CD4-positive, alpha-beta memory T cell (primary cell): ENCODE measurements at regions not wholly inside any gene's neighbourhood (a gene's known extent, or its start where the extent isn't known, plus 50 kb on each side); places are given as distances from the start of the nearest gene placed in this dataset.
"Not testable (repeated sequence)": the region's sequence is repeated elsewhere in the genome, so short reads cannot be mapped to it uniquely, and the experiment has no call there.

Experiments
- CTCF ChIA-PET: fragments of 350-600 bp; sonication (Branson Sonifier 250); formaldehyde crosslinking; loops from one replicate; lab custom pipeline; 2021; ENCODE audit warnings: inconsistent platforms; ENCODE audit not compliant: partially characterized antibody; lab: Charles Lee
- POLR2A ChIA-PET: fragments of 350-600 bp; sonication (Branson Sonifier 250); formaldehyde crosslinking; loops from one replicate; lab custom pipeline; 2021; ENCODE audit not compliant: partially characterized antibody; lab: Charles Lee
- DNase-seq, 5 donors: peaks; one replicate each; pipeline versions ENCODE4 v3.0.0 to v3.0.0-alpha.2; 2020 to 2022; ENCODE audit warnings: mixed read lengths in 1 of 5
- H3K27ac ChIP-seq: one replicate; pipeline ENCODE4 v1.7.0; 2013; ENCODE audit warnings: low read depth, low read length
- H3K27me3 ChIP-seq: 2 replicates; pipeline ENCODE4 v1.7.0; 2013; ENCODE audit warnings: mild to moderate bottlenecking, low read length, moderate library complexity; ENCODE audit not compliant: insufficient read depth
- H3K36me3 ChIP-seq: 2 replicates; pipeline ENCODE4 v1.7.0; 2013; ENCODE audit warnings: mild to moderate bottlenecking, low read length, moderate library complexity; ENCODE audit not compliant: insufficient read depth
- H3K4me1 ChIP-seq: 2 replicates; pipeline ENCODE4 v1.7.0; 2013; ENCODE audit warnings: mild to moderate bottlenecking, low read length, moderate library complexity; ENCODE audit not compliant: insufficient read depth
- H3K4me3 ChIP-seq, 2 donors: one replicate each; pipeline ENCODE4 v1.7.0; 2013; ENCODE audit warnings: low read length in 2 of 2, mild to moderate bottlenecking in 1 of 2
- H3K9me3 ChIP-seq, 2 donors: one replicate each; pipeline ENCODE4 v1.7.0; 2013; ENCODE audit warnings: low read length in 2 of 2, control low read depth in 1 of 2; ENCODE audit not compliant: control insufficient read depth in 1 of 2
- H3K27ac Mint-ChIP-seq, 7 donors: one replicate each; pipeline ENCODE4 v1.8.0; 2020 to 2021; ENCODE audit warnings: mixed read lengths in 7 of 7, mild to moderate bottlenecking in 6 of 7, inconsistent platforms in 3 of 7, moderate library complexity in 3 of 7
- H3K27me3 Mint-ChIP-seq, 2 donors: one replicate each; pipeline ENCODE4 v1.8.0; 2020 to 2021; ENCODE audit warnings: mixed read lengths in 2 of 2
- H3K36me3 Mint-ChIP-seq, 2 donors: one replicate each; pipeline ENCODE4 v1.8.0; 2020 to 2021; ENCODE audit warnings: mixed read lengths in 2 of 2, inconsistent platforms in 1 of 2, mild to moderate bottlenecking in 1 of 2
- H3K4me1 Mint-ChIP-seq, 4 donors: one replicate each; pipeline ENCODE4 v1.8.0; 2020 to 2021; ENCODE audit warnings: mixed read lengths in 4 of 4, mild to moderate bottlenecking in 1 of 4
- H3K4me3 Mint-ChIP-seq, 8 donors: one replicate each; pipeline ENCODE4 v1.8.0; 2020 to 2021; ENCODE audit warnings: mixed read lengths in 8 of 8, mild to moderate bottlenecking in 7 of 8, moderate library complexity in 6 of 8, inconsistent platforms in 3 of 8
- H3K9me3 Mint-ChIP-seq, 8 donors: one replicate each; pipeline ENCODE4 v1.8.0; 2020 to 2021; ENCODE audit warnings: mixed read lengths in 8 of 8, mild to moderate bottlenecking in 5 of 8, inconsistent platforms in 3 of 8, moderate library complexity in 1 of 8
- intact Hi-C: fragments of 100-400 bp; cut with micrococcal nuclease; formaldehyde crosslinking; loops from one replicate; pipeline ENCODE4 v1.15.1; 2023

- H3K27me3 Mint-ChIP-seq, result no peaks in the 10 kb centered on the region
- H3K36me3 Mint-ChIP-seq, result no peaks in the 10 kb centered on the region
- H3K4me1 Mint-ChIP-seq, result no peaks in the 10 kb centered on the region
- Histone ChIP-seq H3K27ac (no peak overlapping the region), H3K27me3 (no peaks in the 10 kb centered on the region), H3K36me3 (no peaks in the 10 kb centered on the region), H3K4me3 (no peak overlapping the region), H3K9me3 (no peaks in the 10 kb centered on the region), H3K4me1 (no peaks in the 10 kb centered on the region)
- no peak overlapping the region for H3K4me3 Mint-ChIP-seq
- no peak overlapping the region for H3K27ac Mint-ChIP-seq
- intact Hi-C loops, result no loop called here
- CTCF ChIA-PET, result no interaction called here
- POLR2A ChIA-PET, result no interaction called here
- DNase-seq, result no peak
- peaks cover 0 to 12% (median 5%) of the 10 kb centered on the region in 8 donors for H3K9me3 Mint-ChIP-seq
Measured at GRCh38 chr6:19557191-19557590, 280.0 kb upstream of the ID4 start.

- Histone ChIP-seq H3K4me1 (no peaks in the 10 kb centered on the region), H3K36me3 (no peaks in the 10 kb centered on the region), H3K4me3 (no peak overlapping the region), H3K9me3 (no peaks in the 10 kb centered on the region), H3K27me3 (no peaks in the 10 kb centered on the region), H3K27ac (no peak overlapping the region)
- Mint-ChIP-seq H3K9me3 (peaks cover 0 to 8% (median 5%) of the 10 kb centered on the region in 8 donors), H3K4me3 (no peak overlapping the region), H3K27me3 (no peaks in the 10 kb centered on the region), H3K4me1 (no peaks in the 10 kb centered on the region), H3K27ac (no peak overlapping the region), H3K36me3 (no peaks in the 10 kb centered on the region)
- intact Hi-C loops, result no loop called here
- CTCF ChIA-PET, result no interaction called here
- POLR2A ChIA-PET, result no interaction called here
- DNase-seq, result no peak
Measured at GRCh38 chr6:19558201-19558600, 279.0 kb upstream of the ID4 start.

- Histone ChIP-seq H3K4me3 (no peak overlapping the region), H3K36me3 (no peaks in the 10 kb centered on the region), H3K4me1 (no peaks in the 10 kb centered on the region), H3K9me3 (no peaks in the 10 kb centered on the region), H3K27me3 (no peaks in the 10 kb centered on the region), H3K27ac (no peak overlapping the region)
- Mint-ChIP-seq H3K27me3 (no peaks in the 10 kb centered on the region), H3K27ac (no peak overlapping the region), H3K4me3 (no peak overlapping the region), H3K36me3 (no peaks in the 10 kb centered on the region), H3K9me3 (peaks cover 0 to 8% (median 6%) of the 10 kb centered on the region in 8 donors), H3K4me1 (no peaks in the 10 kb centered on the region)
- intact Hi-C loops, result no loop called here
- POLR2A ChIA-PET, result no interaction called here
- no peak for DNase-seq
- CTCF ChIA-PET, result no interaction called here
Measured at GRCh38 chr6:19558934-19559333, 278.2 kb upstream of the ID4 start.

- Mint-ChIP-seq H3K27ac (no peak overlapping the region), H3K27me3 (no peaks in the 10 kb centered on the region), H3K36me3 (no peaks in the 10 kb centered on the region), H3K4me1 (no peaks in the 10 kb centered on the region), H3K9me3 (peaks cover 3 to 9% (median 5%) of the 10 kb centered on the region in 8 donors), H3K4me3 (no peak overlapping the region)
- Histone ChIP-seq H3K9me3 (no peaks in the 10 kb centered on the region), H3K4me1 (no peaks in the 10 kb centered on the region), H3K27ac (no peak overlapping the region), H3K27me3 (no peaks in the 10 kb centered on the region), H3K36me3 (no peaks in the 10 kb centered on the region), H3K4me3 (no peak overlapping the region)
- DNase-seq, result no peak
- ChIA-PET CTCF (no interaction called here), POLR2A (no interaction called here)
- intact Hi-C loops, result no loop called here
Measured at GRCh38 chr6:19562468-19562867, 274.7 kb upstream of the ID4 start.

- Mint-ChIP-seq H3K4me3 (no peak overlapping the region), H3K4me1 (no peaks in the 10 kb centered on the region), H3K27ac (no peak overlapping the region), H3K27me3 (no peaks in the 10 kb centered on the region), H3K9me3 (peaks cover 0 to 17% (median 4%) of the 10 kb centered on the region in 8 donors), H3K36me3 (no peaks in the 10 kb centered on the region)
- Histone ChIP-seq H3K27me3 (no peaks in the 10 kb centered on the region), H3K4me1 (no peaks in the 10 kb centered on the region), H3K9me3 (no peaks in the 10 kb centered on the region), H3K27ac (no peak overlapping the region), H3K4me3 (no peak overlapping the region), H3K36me3 (no peaks in the 10 kb centered on the region)
- no peak for DNase-seq
- ChIA-PET POLR2A (no interaction called here), CTCF (no interaction called here)
- intact Hi-C loops, result no loop called here
Measured at GRCh38 chr6:19569563-19569962, 267.6 kb upstream of the ID4 start.

- Histone ChIP-seq H3K4me1 (no peaks in the 10 kb centered on the region), H3K27me3 (no peaks in the 10 kb centered on the region), H3K9me3 (no peaks in the 10 kb centered on the region), H3K27ac (no peak overlapping the region), H3K4me3 (no peak overlapping the region), H3K36me3 (no peaks in the 10 kb centered on the region)
- DNase-seq, result no peak
- CTCF ChIA-PET, result no interaction called here
- H3K27ac Mint-ChIP-seq, result no peak overlapping the region
- intact Hi-C loops, result no loop called here
- H3K4me3 Mint-ChIP-seq, result no peak overlapping the region
- peaks cover 0 to 14% (median 4%) of the 10 kb centered on the region in 8 donors for H3K9me3 Mint-ChIP-seq
- H3K4me1 Mint-ChIP-seq, result no peaks in the 10 kb centered on the region
- H3K36me3 Mint-ChIP-seq, result no peaks in the 10 kb centered on the region
- POLR2A ChIA-PET, result no interaction called here
- H3K27me3 Mint-ChIP-seq, result no peaks in the 10 kb centered on the region
Measured at GRCh38 chr6:19571176-19571575, 266.0 kb upstream of the ID4 start.

- no peak for DNase-seq
- CTCF ChIA-PET, result no interaction called here
- H3K27me3 ChIP-seq, result no peaks in the 10 kb centered on the region
Measured at GRCh38 chr6:19578481-19578880, 258.7 kb upstream of the ID4 start.

GRCh38 chr6:19584207-19584606, 253.0 kb upstream of the ID4 start:
- H3K27me3 ChIP-seq, H3K9me3 ChIP-seq, H3K4me3 Mint-ChIP-seq, H3K36me3 ChIP-seq, intact Hi-C loops, CTCF ChIA-PET, H3K27ac ChIP-seq, H3K4me1 Mint-ChIP-seq, H3K4me1 ChIP-seq, H3K27me3 Mint-ChIP-seq, DNase-seq, H3K4me3 ChIP-seq, H3K36me3 Mint-ChIP-seq, POLR2A ChIA-PET, H3K27ac Mint-ChIP-seq: not testable (repeated sequence)
- H3K9me3 Mint-ChIP-seq, result peaks cover 2 to 14% (median 5%) of the 10 kb centered on the region in 8 donors

More at GRCh38 chr6:19578481-19578880, 258.7 kb upstream of the ID4 start:
- H3K9me3 ChIP-seq, result no peaks in the 10 kb centered on the region
- Mint-ChIP-seq H3K27me3 (no peaks in the 10 kb centered on the region), H3K4me1 (no peaks in the 10 kb centered on the region), H3K9me3 (peaks cover 3 to 14% (median 7%) of the 10 kb centered on the region in 8 donors), H3K27ac (no peak overlapping the region), H3K4me3 (no peak overlapping the region), H3K36me3 (no peaks in the 10 kb centered on the region)
- intact Hi-C loops, result no loop called here
- H3K27ac ChIP-seq, result no peak overlapping the region
- no peaks in the 10 kb centered on the region for H3K36me3 ChIP-seq
- POLR2A ChIA-PET, result no interaction called here
- no peaks in the 10 kb centered on the region for H3K4me1 ChIP-seq
- H3K4me3 ChIP-seq, result no peak overlapping the region
